K562 (cell line): ENCODE measurements at regions not wholly inside any gene's neighbourhood (a gene's known extent, or its start where the extent isn't known, plus 50 kb on each side); places are given as distances from the start of the nearest gene placed in this dataset.

Experiments used
- ATAC-seq: fragments of 200-7000 bp; cut with Tn5 transposase; 3 replicates; pipeline ENCODE4 v1.9.1; 2020; ENCODE audit warnings: moderate library complexity
- BruUV-seq: library from RNA; stranded (reverse); fragments of 400-500 nt; replicated peaks from 2 replicates; lab custom pipeline; 2021; lab: Mats Ljungman, UMichigan
- CTCF ChIA-PET: fragments of 300-600 bp; formaldehyde crosslinking; extraction: SDS; loops from one replicate; lab custom pipeline; 2021; ENCODE audit warnings: low intra/inter-chr PET ratio; lab: Yijun Ruan, JAX
- POLR2A ChIA-PET: fragments of 300-600, 350-650 bp; sonication (Branson Sonifier 250); formaldehyde crosslinking; extraction: SDS; loops from one replicate; lab custom pipeline; 2021; ENCODE audit warnings: antibody characterized with exemption, inconsistent platforms; lab: Yijun Ruan, JAX
- DNase-seq, 4 experiments: peaks; one replicate each; pipeline versions ENCODE4 v3.0.0 to v3.0.0-alpha.2; 2011 to 2018; ENCODE audit warnings: low spot score in 3 of 4, mixed read lengths in 3 of 4; ENCODE audit errors: extremely low read depth in 1 of 4
- FAIRE-seq: peaks from 2 replicates; lab custom pipeline; 2011; peaks lifted over from hg19 to GRCh38; lab: Jason Lieb, UNC
- H2AFZ ChIP-seq: 2 replicates; pipeline ENCODE4 v1.6.0; 2011; ENCODE audit warnings: low read depth, low read length, control low read depth, inconsistent platforms
- H3K27ac ChIP-seq: fragments of 200-600 bp; 3 replicates; pipeline ENCODE4 v1.8.0; 2011; ENCODE audit warnings: low read depth, mild to moderate bottlenecking, control low read depth, inconsistent platforms, low read length, moderate library complexity, mixed read lengths; ENCODE audit errors: extremely low read depth
- H3K27me3 ChIP-seq, 2 experiments: fragments of 300-600 bp in 1 of 2; 2 replicates in 1 of 2; 3 replicates in 1 of 2; pipeline versions ENCODE4 v1.6.0 to v1.8.0; 2011; ENCODE audit warnings: inconsistent platforms in 2 of 2, low read length in 2 of 2, mild to moderate bottlenecking in 1 of 2, mixed read lengths in 1 of 2, moderate library complexity in 1 of 2; ENCODE audit not compliant: control insufficient read depth in 2 of 2, insufficient read depth in 2 of 2
- H3K36me3 ChIP-seq: fragments of 300-600 bp; 3 replicates; pipeline ENCODE4 v1.8.0; 2011; ENCODE audit warnings: mild to moderate bottlenecking, low read length, inconsistent platforms; ENCODE audit not compliant: control insufficient read depth, insufficient read depth
- H3K4me1 ChIP-seq, 2 experiments: fragments of 200-600 bp in 1 of 2; replicated peaks in 1 of 2; 2 replicates in 1 of 2; 3 replicates in 1 of 2; pipeline versions ENCODE4 v1.5.1 to v1.8.0; 2011; ENCODE audit warnings: inconsistent platforms in 2 of 2, low read length in 2 of 2, mild to moderate bottlenecking in 1 of 2, mixed read lengths in 1 of 2, moderate library complexity in 1 of 2; ENCODE audit not compliant: control insufficient read depth in 2 of 2, insufficient read depth in 2 of 2
- H3K4me2 ChIP-seq: 2 replicates; pipeline ENCODE4 v1.6.1; 2011; ENCODE audit warnings: low read length, control low read depth, inconsistent platforms, mixed read lengths; ENCODE audit not compliant: insufficient read depth
- H3K4me3 ChIP-seq: fragments of 200-600 bp; sonication (generic), shearing (Covaris generic); 2 replicates; pipeline ENCODE4 v1.5.1; 2016; ENCODE audit warnings: control low read depth, inconsistent platforms
- H3K79me2 ChIP-seq: fragments of 200-600 bp; 3 replicates; pipeline ENCODE4 v1.8.0; 2011; ENCODE audit warnings: low read length, inconsistent platforms; ENCODE audit not compliant: control insufficient read depth, insufficient read depth
- H3K9ac ChIP-seq, 2 experiments: 2 replicates each; pipeline versions ENCODE4 v1.6.0 to v1.6.1; 2011; ENCODE audit warnings: low read depth in 2 of 2, low read length in 2 of 2, control low read depth in 1 of 2, inconsistent platforms in 1 of 2, mild to moderate bottlenecking in 1 of 2, mixed read lengths in 1 of 2; ENCODE audit not compliant: insufficient read depth in 1 of 2
- H3K9me1 ChIP-seq: one replicate; pipeline ENCODE4 v1.6.0; 2011; ENCODE audit warnings: inconsistent platforms, mild to moderate bottlenecking, low read length, moderate library complexity; ENCODE audit not compliant: control insufficient read depth, insufficient read depth
- H3K9me3 ChIP-seq: replicated peaks from 2 replicates; pipeline ENCODE4 v1.5.1; 2011; ENCODE audit warnings: low read depth, low read length, inconsistent platforms; ENCODE audit not compliant: control insufficient read depth, insufficient read depth
- H4K20me1 ChIP-seq: replicated peaks from 2 replicates; pipeline ENCODE4 v1.6.1; 2011; ENCODE audit warnings: low read length, inconsistent platforms, mixed read lengths; ENCODE audit not compliant: control insufficient read depth, insufficient read depth
- BRF1 ChIP-seq: IDR thresholded peaks from 3 replicates; pipeline ENCODE4 v1.6.1; 2011; ENCODE audit warnings: borderline replicate concordance, mild to moderate bottlenecking; ENCODE audit not compliant: insufficient read length; ENCODE audit errors: extremely low read depth
- E4F1 ChIP-seq: fragments of 250-450 bp; sonication (Bioruptor Pico); IDR thresholded peaks from 2 replicates; pipeline ENCODE4 v1.5.0; 2021; ENCODE audit warnings: mild to moderate bottlenecking, borderline replicate concordance
- ELF2 ChIP-seq: fragments of 250-450 bp; sonication (Bioruptor Pico); IDR thresholded peaks from 2 replicates; pipeline ENCODE4 v1.5.0; 2021; ENCODE audit warnings: mild to moderate bottlenecking
- HBP1 ChIP-seq: fragments of 450-650 bp; formaldehyde crosslinking; IDR thresholded peaks from 2 replicates; pipeline ENCODE4 v1.4.0; 2022; ENCODE audit warnings: missing genetic modification characterization
- SP1 ChIP-seq: sonication (generic); formaldehyde crosslinking; IDR thresholded peaks from 2 replicates; pipeline ENCODE4 v1.8.1; 2022; ENCODE audit warnings: mild to moderate bottlenecking, missing genetic modification reagents
- THAP7 ChIP-seq: fragments of 250-450 bp; sonication (Bioruptor Pico); IDR thresholded peaks from 2 replicates; pipeline ENCODE4 v1.5.0; 2021
- THRAP3 ChIP-seq: fragments of 450-650 bp; IDR thresholded peaks from 2 replicates; pipeline ENCODE4 v1.6.1; 2016; ENCODE audit warnings: mild to moderate bottlenecking, inconsistent platforms, borderline replicate concordance
- ZBTB12 ChIP-seq: fragments of 250-450 bp; sonication (Bioruptor Pico); IDR thresholded peaks from 2 replicates; pipeline ENCODE4 v1.4.0; 2020
- ZNF609 ChIP-seq: sonication (generic); formaldehyde crosslinking; IDR thresholded peaks from 2 replicates; pipeline ENCODE4 v1.8.1; 2023; ENCODE audit warnings: missing genetic modification reagents, mild to moderate bottlenecking, borderline replicate concordance
- in situ Hi-C: fragments of 300-500 bp; cut with MboI; formaldehyde crosslinking; loops from 4 replicates; pipeline ENCODE4 v1.15.0; 2018; ENCODE audit warnings: inconsistent platforms, mixed read lengths
- intact Hi-C: fragments of 100-400 bp; cut with micrococcal nuclease; formaldehyde crosslinking; loops from 2 replicates; pipeline ENCODE4 v1.14.2; 2022

- TF ChIP-seq E4F1 (CRISPR knock-in tag) = no peak
- no peak for TF ChIP-seq HBP1 (CRISPR knock-in tag)
Observed at GRCh38 chr7:24436131-24436920, 136.9 kb upstream of the PALS2 start (continued).

GRCh38 chr7:24438232-24438631, 135.0 kb upstream of the PALS2 start:
- Histone ChIP-seq H3K9ac (no peak overlapping the region), H4K20me1 (no peaks in the 10 kb centered on the region), H3K27me3 (peaks cover 0 to 8% of the 10 kb centered on the region in 2 experiments; a peak in 2 of 5 replicates), H3K4me1 (no peaks in the 10 kb centered on the region), H2AFZ (no peak overlapping the region), H3K79me2 (no peaks in the 10 kb centered on the region), H3K9me3 (no peaks in the 10 kb centered on the region), H3K27ac (no peak overlapping the region), H3K4me3 (no peak overlapping the region), H3K36me3 (no peaks in the 10 kb centered on the region), H3K9me1 (no peaks in the 10 kb centered on the region), H3K4me2 (no peak overlapping the region)
- ChIA-PET CTCF (no interaction called here), POLR2A (no interaction called here)
- no peak for ATAC-seq
- intact Hi-C loops = no loop called here
- no peak for DNase-seq
- in situ Hi-C loops = no loop called here
- no peak for FAIRE-seq
- no TSS peak for BruUV-seq
- TF ChIP-seq BRF1 (no peak), ELF2 (no peak), THRAP3 (no peak), THAP7 (no peak), ZBTB12 (no peak), SP1 (no peak), ZNF609 (CRISPR knock-in tag) (no peak)
